Liver (tissue), 8 donors: ENCODE measurements at regions not wholly inside any gene's neighbourhood (a gene's known extent, or its start where the extent isn't known, plus 50 kb on each side); places are given as distances from the start of the nearest gene placed in this dataset.

ENCODE experiments used
- DNase-seq: peaks from one replicate; pipeline ENCODE4 v3.0.0-alpha.2; 2017; ENCODE audit warnings: low spot score
- H3K27ac ChIP-seq, 2 donors: one replicate each; pipeline ENCODE4 v1.7.0; 2013; ENCODE audit warnings: inconsistent platforms in 2 of 2, low read length in 2 of 2, control low read depth in 1 of 2, low read depth in 1 of 2, mild to moderate bottlenecking in 1 of 2
- H3K27me3 ChIP-seq, 4 donors: one replicate each; pipeline versions ENCODE4 v1.6.1 to v1.7.0; 2013; ENCODE audit warnings: low read length in 3 of 4, inconsistent platforms in 1 of 4, mild to moderate bottlenecking in 1 of 4, moderate library complexity in 1 of 4; ENCODE audit not compliant: control insufficient read depth in 4 of 4, insufficient read depth in 4 of 4
- H3K36me3 ChIP-seq, 4 donors: one replicate each; pipeline versions ENCODE4 v1.6.1 to v1.7.0; 2013; ENCODE audit warnings: low read length in 3 of 4, mild to moderate bottlenecking in 3 of 4, low read depth in 1 of 4, moderate library complexity in 1 of 4; ENCODE audit not compliant: control insufficient read depth in 4 of 4, insufficient read depth in 3 of 4
- H3K4me1 ChIP-seq, 4 donors: one replicate each; pipeline versions ENCODE4 v1.6.1 to v1.7.0; 2013; ENCODE audit warnings: low read length in 3 of 4, mild to moderate bottlenecking in 3 of 4, moderate library complexity in 1 of 4; ENCODE audit not compliant: control insufficient read depth in 4 of 4, insufficient read depth in 4 of 4
- H3K4me3 ChIP-seq, 3 donors: one replicate each; pipeline versions ENCODE4 v1.6.1 to v1.7.0; 2013; ENCODE audit warnings: low read length in 3 of 3, control low read depth in 1 of 3, low read depth in 1 of 3, mild to moderate bottlenecking in 1 of 3
- H3K9ac ChIP-seq, 2 donors: one replicate each; pipeline ENCODE4 v1.7.0; 2013; ENCODE audit warnings: low read length in 2 of 2, mild to moderate bottlenecking in 2 of 2, moderate library complexity in 2 of 2, control low read depth in 1 of 2, low read depth in 1 of 2
- H3K9me3 ChIP-seq, 4 donors: one replicate each; pipeline versions ENCODE4 v1.6.1 to v1.7.0; 2013; ENCODE audit warnings: low read length in 3 of 4; ENCODE audit not compliant: control insufficient read depth in 4 of 4
- ATF3 ChIP-seq: IDR thresholded peaks from 2 replicates; pipeline ENCODE4 v1.6.1; 2016; ENCODE audit warnings: antibody characterized with exemption
- CTCF ChIP-seq: fragments of 150-350 bp; IDR thresholded peaks from 2 replicates; pipeline ENCODE4 v1.5.1; 2017; ENCODE audit warnings: improper control_type of control experiment, low read depth, low read length; ENCODE audit not compliant: missing input control
- FOXA1 ChIP-seq: IDR thresholded peaks from 2 replicates; pipeline ENCODE4 v1.6.1; 2016; ENCODE audit warnings: antibody characterized with exemption
- FOXA2 ChIP-seq: IDR thresholded peaks from 2 replicates; pipeline ENCODE4 v1.6.1; 2016; ENCODE audit warnings: antibody characterized with exemption
- GABPA ChIP-seq, 2 donors: IDR thresholded peaks in 1 of 2; conservative IDR thresholded peaks in 1 of 2; 2 replicates each; pipeline ENCODE4 v1.6.1; 2016; ENCODE audit warnings: antibody characterized with exemption in 2 of 2, mild to moderate bottlenecking in 1 of 2, moderate library complexity in 1 of 2
- HNF4A ChIP-seq, 2 donors: conservative IDR thresholded peaks; 2 replicates each; pipeline ENCODE4 v1.6.1; 2016; ENCODE audit warnings: antibody characterized with exemption in 2 of 2, mild to moderate bottlenecking in 2 of 2
- JUND ChIP-seq, 2 donors: IDR thresholded peaks; 2 replicates each; pipeline ENCODE4 v1.6.1; 2016; ENCODE audit warnings: antibody characterized with exemption in 2 of 2
- MAX ChIP-seq: IDR thresholded peaks from 2 replicates; pipeline ENCODE4 v1.6.1; 2016; ENCODE audit warnings: antibody characterized with exemption
- NR2F2 ChIP-seq: IDR thresholded peaks from 2 replicates; pipeline ENCODE4 v1.6.1; 2016; ENCODE audit warnings: antibody characterized with exemption
- RAD21 ChIP-seq, 2 donors: IDR thresholded peaks; 2 replicates each; pipeline ENCODE4 v1.6.1; 2016; ENCODE audit warnings: antibody characterized with exemption in 2 of 2, mild to moderate bottlenecking in 2 of 2
- REST ChIP-seq: IDR thresholded peaks from 2 replicates; pipeline ENCODE4 v1.6.1; 2016; ENCODE audit warnings: antibody characterized with exemption, mild to moderate bottlenecking
- RXRA ChIP-seq, 2 donors: IDR thresholded peaks; 2 replicates each; pipeline ENCODE4 v1.6.1; 2017 to 2018; ENCODE audit warnings: antibody characterized with exemption in 2 of 2, mild to moderate bottlenecking in 1 of 2
- SP1 ChIP-seq: IDR thresholded peaks from 2 replicates; pipeline ENCODE4 v1.6.1; 2018; ENCODE audit warnings: antibody characterized with exemption, mild to moderate bottlenecking
- ZBTB33 ChIP-seq: IDR thresholded peaks from 2 replicates; pipeline ENCODE4 v1.6.1; 2016; ENCODE audit warnings: antibody characterized with exemption
- WGBS: extraction: QIAGEN DNeasy Blood & Tissue Kit; methylation state at CpG from one replicate; pipeline ENCODE4 v1.1.7; 2013; 5-methylcytosine and 5-hydroxymethylcytosine counted together
- donor health status: healthy.
- donor health status: healthy.
- donor health status: healthy.
- donor health status: healthy.
- donor health status: healthy.

GRCh38 chr15:87145696-87146095 is 1066.0 kb downstream of the AGBL1 start:
- Histone ChIP-seq H3K9me3 (peaks cover 0 to 6% (median under 1%) of the 10 kb centered on the region in 4 donors), H3K27ac (no peak overlapping the region), H3K9ac (no peak overlapping the region), H3K4me3 (no peak overlapping the region), H3K36me3 (no peaks in the 10 kb centered on the region), H3K27me3 (peaks cover 0 to 3% (median under 1%) of the 10 kb centered on the region in 4 donors), H3K4me1 (no peaks in the 10 kb centered on the region)
- DNase-seq = no peak
- 70% methylated on average over 2 of the region's 2 CpGs for WGBS
- TF ChIP-seq RXRA (IDR thresholded peaks at IDR 0.05) (no peak), CTCF (no peak), FOXA2 (no peak), HNF4A (conservative IDR thresholded peaks at IDR 0.05) (no peak), MAX (no peak), RAD21 (IDR thresholded peaks at IDR 0.05) (no peak), NR2F2 (no peak), SP1 (no peak), JUND (IDR thresholded peaks at IDR 0.05) (no peak), ATF3 (no peak)

- H3K27ac ChIP-seq = no peak overlapping the region
- peaks cover 0 to 7% (median under 1%) of the 10 kb centered on the region in 4 donors for H3K9me3 ChIP-seq
- no peaks in the 10 kb centered on the region for H3K4me1 ChIP-seq
- 36% methylated on average over 1 of the region's 1 CpG for WGBS
- H3K27me3 ChIP-seq = peaks cover 0 to 3% (median under 1%) of the 10 kb centered on the region in 4 donors
- no peak for DNase-seq
- TF ChIP-seq REST = no peak
- no peak for TF ChIP-seq GABPA (IDR thresholded peaks at IDR 0.05 in 1 of 2, conservative IDR thresholded peaks at IDR 0.05 in 1 of 2)
- TF ChIP-seq NR2F2 = no peak
- no peak for TF ChIP-seq RXRA (IDR thresholded peaks at IDR 0.05)
- H3K9ac ChIP-seq = no peak overlapping the region
- no peak overlapping the region for H3K4me3 ChIP-seq
- no peaks in the 10 kb centered on the region for H3K36me3 ChIP-seq
These were observed 1065.1 kb downstream of the AGBL1 start for GRCh38 chr15:87144775-87145174.

- no peak for DNase-seq
- H3K4me1 ChIP-seq = no peaks in the 10 kb centered on the region
- no peak overlapping the region for H3K4me3 ChIP-seq
These were observed 1062.4 kb downstream of the AGBL1 start for GRCh38 chr15:87142096-87142495.

More at GRCh38 chr15:87142096-87142495, 1062.4 kb downstream of the AGBL1 start:
- Histone ChIP-seq H3K9me3 (peaks cover 0 to 7% (median under 1%) of the 10 kb centered on the region in 4 donors), H3K9ac (no peak overlapping the region), H3K27me3 (peaks cover 0 to 3% (median under 1%) of the 10 kb centered on the region in 4 donors), H3K36me3 (no peaks in the 10 kb centered on the region), H3K27ac (no peak overlapping the region)
- no peak for TF ChIP-seq MAX
- no peak for TF ChIP-seq FOXA1
- no peak for TF ChIP-seq ZBTB33
- no peak for TF ChIP-seq CTCF
